Endodermal cell (in vitro differentiated cells): ENCODE measurements at regions not wholly inside any gene's neighbourhood (a gene's known extent, or its start where the extent isn't known, plus 50 kb on each side); places are given as distances from the start of the nearest gene placed in this dataset.

ENCODE experiments used
- DNase-seq: peaks from one replicate; pipeline ENCODE4 v3.0.0-alpha.2; 2017
- H3K27ac ChIP-seq: 2 replicates; pipeline ENCODE4 v1.5.1; 2013; ENCODE audit warnings: mild to moderate bottlenecking, low read depth, low read length, moderate library complexity
- H3K27me3 ChIP-seq: 2 replicates; pipeline ENCODE4 v1.6.1; 2013; ENCODE audit warnings: mild to moderate bottlenecking, low read length, moderate library complexity; ENCODE audit not compliant: insufficient read depth, control insufficient read depth, poor library complexity, severe bottlenecking
- H3K36me3 ChIP-seq: 2 replicates; pipeline ENCODE4 v1.7.0; 2013; ENCODE audit warnings: mild to moderate bottlenecking, low read length, moderate library complexity; ENCODE audit not compliant: control insufficient read depth, insufficient read depth
- H3K4me1 ChIP-seq: one replicate; pipeline ENCODE4 v1.7.0; 2013; ENCODE audit warnings: low read length; ENCODE audit not compliant: control insufficient read depth, insufficient read depth
- H3K4me3 ChIP-seq: 2 replicates; pipeline ENCODE4 v1.5.1; 2013; ENCODE audit warnings: mild to moderate bottlenecking, low read length, moderate library complexity
- H3K9ac ChIP-seq: 2 replicates; pipeline ENCODE4 v1.6.1; 2013; ENCODE audit warnings: mild to moderate bottlenecking, low read length, moderate library complexity; ENCODE audit not compliant: poor library complexity, severe bottlenecking; ENCODE audit errors: extremely low read depth
- H3K9me3 ChIP-seq: 2 replicates; pipeline ENCODE4 v1.6.1; 2013; ENCODE audit warnings: mild to moderate bottlenecking, low read length, moderate library complexity; ENCODE audit not compliant: control insufficient read depth
- H3K27ac Mint-ChIP-seq: 2 replicates; pipeline ENCODE4 v1.8.0; 2020; ENCODE audit warnings: mixed read lengths
- H3K27me3 Mint-ChIP-seq: 2 replicates; pipeline ENCODE4 v1.8.0; 2021; ENCODE audit warnings: mild to moderate bottlenecking, mixed read lengths; ENCODE audit not compliant: insufficient read depth
- H3K36me3 Mint-ChIP-seq: 2 replicates; pipeline ENCODE4 v1.8.0; 2020; ENCODE audit warnings: low read depth, mixed read lengths
- H3K4me1 Mint-ChIP-seq: 2 replicates; pipeline ENCODE4 v1.8.0; 2020; ENCODE audit warnings: mixed read lengths
- H3K4me3 Mint-ChIP-seq: 2 replicates; pipeline ENCODE4 v1.8.0; 2020; ENCODE audit warnings: mild to moderate bottlenecking, moderate library complexity, mixed read lengths
- H3K9me3 Mint-ChIP-seq: 2 replicates; pipeline ENCODE4 v1.8.0; 2020; ENCODE audit warnings: mild to moderate bottlenecking, mixed read lengths
- CTCF ChIP-seq: fragments of 200-600 bp; sonication (generic); conservative IDR thresholded peaks from 2 replicates; pipeline ENCODE4 v1.5.0; 2021; ENCODE audit warnings: antibody characterized with exemption, mild to moderate bottlenecking
- WGBS, 2 experiments: methylation state at CpG; one replicate each; pipeline versions ENCODE4 v1.1.5 to v1.1.7; 2013; ENCODE audit warnings: missing lambda C conversion rate in 2 of 2, mixed read lengths in 1 of 2; ENCODE audit not compliant: insufficient coverage in 1 of 2, insufficient read length in 1 of 2; 5-methylcytosine and 5-hydroxymethylcytosine counted together

- 71 to 93% methylated on average over 1 to 3 of the region's 3 CpGs for WGBS, 2 experiments
- no peaks in the 10 kb centered on the region for H3K36me3 ChIP-seq
Measured at GRCh38 chr10:4263601-4263921, 478.6 kb upstream of the KLF6 start.

GRCh38 chr10:4262870-4263600 lies 478.0 kb upstream of the KLF6 start:
- WGBS, 2 experiments: 91 to 100% methylated on average over 2 to 3 of the region's 4 CpGs
- no peak overlapping the region for H3K4me3 ChIP-seq
- Mint-ChIP-seq H3K4me1 (no peaks in the 10 kb centered on the region), H3K9me3 (no peaks in the 10 kb centered on the region), H3K36me3 (no peaks in the 10 kb centered on the region), H3K27me3 (no peaks in the 10 kb centered on the region), H3K4me3 (no peak overlapping the region), H3K27ac (no peak overlapping the region)
- no peaks in the 10 kb centered on the region for H3K27me3 ChIP-seq
- no peaks in the 10 kb centered on the region for H3K4me1 ChIP-seq
- H3K36me3 ChIP-seq: no peaks in the 10 kb centered on the region
- TF ChIP-seq CTCF: no peak
- no peak overlapping the region for H3K27ac ChIP-seq
- H3K9ac ChIP-seq: no peak overlapping the region
- DNase-seq: no peak
- H3K9me3 ChIP-seq: no peaks in the 10 kb centered on the region

More at GRCh38 chr10:4263601-4263921, 478.6 kb upstream of the KLF6 start:
- Histone ChIP-seq H3K4me1 (no peaks in the 10 kb centered on the region), H3K27ac (no peak overlapping the region), H3K9ac (no peak overlapping the region), H3K27me3 (no peaks in the 10 kb centered on the region), H3K4me3 (no peak overlapping the region), H3K9me3 (no peaks in the 10 kb centered on the region)
- no peak for TF ChIP-seq CTCF
- Mint-ChIP-seq H3K9me3 (no peaks in the 10 kb centered on the region), H3K27me3 (no peaks in the 10 kb centered on the region), H3K4me1 (no peaks in the 10 kb centered on the region), H3K4me3 (no peak overlapping the region), H3K27ac (no peak overlapping the region), H3K36me3 (no peaks in the 10 kb centered on the region)
- no peak for DNase-seq

- Histone ChIP-seq H3K9me3 (no peaks in the 10 kb centered on the region), H3K27me3 (no peaks in the 10 kb centered on the region), H3K36me3 (no peaks in the 10 kb centered on the region), H3K27ac (no peak overlapping the region), H3K4me1 (no peaks in the 10 kb centered on the region), H3K9ac (no peak overlapping the region), H3K4me3 (no peak overlapping the region)
- no peak for TF ChIP-seq CTCF
- Mint-ChIP-seq H3K36me3 (no peaks in the 10 kb centered on the region), H3K4me3 (no peak overlapping the region), H3K27ac (no peak overlapping the region), H3K27me3 (no peaks in the 10 kb centered on the region), H3K4me1 (no peaks in the 10 kb centered on the region), H3K9me3 (no peaks in the 10 kb centered on the region)
- 92 to 100% methylated on average over 4 of the region's 4 CpGs for WGBS, 2 experiments
- DNase-seq: no peak
Measured at GRCh38 chr10:4262449-4262848, 477.4 kb upstream of the KLF6 start.
